Inflammatory macrophage (primary cell): ENCODE measurements at regions not wholly inside any gene's neighbourhood (a gene's known extent, or its start where the extent isn't known, plus 50 kb on each side); places are given as distances from the start of the nearest gene placed in this dataset.
A peak's percentile ranks its signal among the peaks of the same experiment; 100 is the strongest.

Experiments used
- DNase-seq, 2 donors: peaks; one replicate each; pipeline ENCODE4 v3.0.0-alpha.2; 2020 to 2022

GRCh38 chr14:98955741-98956070, 316.3 kb downstream of the BCL11B start:
- peak in 1 of 2 donors; percentile 46 for DNase-seq

GRCh38 chr14:98956181-98956580, 315.8 kb downstream of the BCL11B start:
- DNase-seq: no peak

- peak; percentile 38 to 48 for DNase-seq
These were observed 315.3 kb downstream of the BCL11B start for GRCh38 chr14:98956661-98957060.

GRCh38 chr14:98957211-98958047, 314.6 kb downstream of the BCL11B start:
- DNase-seq: peak; percentile 94 to 97

- no peak for DNase-seq
These were observed 313.9 kb downstream of the BCL11B start for GRCh38 chr14:98958048-98958631.

GRCh38 chr14:98958632-98959031, 313.4 kb downstream of the BCL11B start:
- DNase-seq: no peak

GRCh38 chr14:98959410-98959809, 312.6 kb downstream of the BCL11B start:
- DNase-seq: no peak

- no peak for DNase-seq
These were observed 311.9 kb downstream of the BCL11B start for GRCh38 chr14:98959958-98960616.

- no peak for DNase-seq
These were observed 311.4 kb downstream of the BCL11B start for GRCh38 chr14:98960617-98961013.

GRCh38 chr14:98961191-98961590, 310.8 kb downstream of the BCL11B start:
- no peak for DNase-seq

GRCh38 chr14:98962118-98962517, 309.9 kb downstream of the BCL11B start:
- no peak for DNase-seq

- no peak for DNase-seq
These were observed 308.4 kb downstream of the BCL11B start for GRCh38 chr14:98963610-98964009.

- no peak for DNase-seq
These were observed 307.8 kb downstream of the BCL11B start for GRCh38 chr14:98964171-98964570.

GRCh38 chr14:98965076-98965475, 306.9 kb downstream of the BCL11B start:
- DNase-seq: no peak

GRCh38 chr14:98966016-98966415, 306.0 kb downstream of the BCL11B start:
- no peak for DNase-seq

- DNase-seq: no peak
These were observed 305.4 kb downstream of the BCL11B start for GRCh38 chr14:98966475-98967162.

GRCh38 chr14:98974113-98974512, 297.9 kb downstream of the BCL11B start:
- DNase-seq: no peak

- DNase-seq: no peak
These were observed 295.7 kb downstream of the BCL11B start for GRCh38 chr14:98976271-98976670.

- no peak for DNase-seq
These were observed 294.5 kb downstream of the BCL11B start for GRCh38 chr14:98977451-98977850.

- no peak for DNase-seq
These were observed 289.0 kb downstream of the BCL11B start for GRCh38 chr14:98982986-98983385.

GRCh38 chr14:98984027-98984718, 287.8 kb downstream of the BCL11B start:
- DNase-seq: no peak

- DNase-seq: no peak
These were observed 287.3 kb downstream of the BCL11B start for GRCh38 chr14:98984719-98985041.

GRCh38 chr14:98993818-98994217, 278.2 kb downstream of the BCL11B start:
- DNase-seq: no peak
